ENCODE measurements at regions not wholly inside any gene's neighbourhood (a gene's known extent, or its start where the extent isn't known, plus 50 kb on each side); places are given as distances from the start of the nearest gene placed in this dataset.

- Histone ChIP-seq H3K9me3 (ENCODE audit: low read depth, low read length, poor library complexity, severe bottlenecking) (peaks cover 6% of the 10 kb centered on the region), H3K4me1 (ENCODE audit: insufficient read depth, low read length, poor library complexity, severe bottlenecking) (peaks cover 6% of the 10 kb centered on the region), H3K4me3 (ENCODE audit: low read depth, low read length, poor library complexity, severe bottlenecking) (no peak overlapping the region), H3K27ac (ENCODE audit: low read depth, low read length, poor library complexity, severe bottlenecking) (no peak overlapping the region), H3K27me3 (replicated peaks; ENCODE audit: insufficient read depth, low read depth, low read length, poor library complexity) (no peaks in the 10 kb centered on the region), H3K36me3 (ENCODE audit: insufficient read depth, low read length, poor library complexity, severe bottlenecking) (no peaks in the 10 kb centered on the region)
- DNase-seq (ENCODE audit: low spot score): no peak
- intact Hi-C loops (cut with micrococcal nuclease; ENCODE audit: unreplicated experiment): no loop called here
- no peak for TF ChIP-seq CTCF (conservative IDR thresholded peaks at IDR 0.05; ENCODE audit: low read depth, low read length)
- no peak for TF ChIP-seq EZH2 (IDR thresholded peaks at IDR 0.05; ENCODE audit: borderline replicate concordance, low read depth, low read length, poor library complexity, severe bottlenecking)
- ChIA-PET CTCF (no interaction called here), POLR2A (ENCODE audit: low non-redundant PET) (no interaction called here)
- no TSS peak for BruUV-seq (replicated peaks)
These were observed 150.4 kb upstream of the ITGA6 start for GRCh38 chr2:172276961-172277360.

- Histone ChIP-seq H3K27ac (ENCODE audit: low read depth, low read length, poor library complexity, severe bottlenecking) (no peak overlapping the region), H3K4me1 (ENCODE audit: insufficient read depth, low read length, poor library complexity, severe bottlenecking) (peaks cover 6% of the 10 kb centered on the region), H3K27me3 (replicated peaks; ENCODE audit: insufficient read depth, low read depth, low read length, poor library complexity) (no peaks in the 10 kb centered on the region), H3K9me3 (ENCODE audit: low read depth, low read length, poor library complexity, severe bottlenecking) (peaks cover 6% of the 10 kb centered on the region), H3K36me3 (ENCODE audit: insufficient read depth, low read length, poor library complexity, severe bottlenecking) (no peaks in the 10 kb centered on the region), H3K4me3 (ENCODE audit: low read depth, low read length, poor library complexity, severe bottlenecking) (no peak overlapping the region)
- DNase-seq (ENCODE audit: low spot score): peak; percentile 12
- TF ChIP-seq CTCF (conservative IDR thresholded peaks at IDR 0.05; ENCODE audit: low read depth, low read length) (no peak), EZH2 (IDR thresholded peaks at IDR 0.05; ENCODE audit: borderline replicate concordance, low read depth, low read length, poor library complexity, severe bottlenecking) (no peak)
- CTCF ChIA-PET: interaction anchor here (0.6 kb wide), 2 partner anchors 130 to 165 kb away, joined by 4 read pairs; no protein-coding TSS in a partner anchor
- BruUV-seq (replicated peaks): no TSS peak
- intact Hi-C loops (cut with micrococcal nuclease; ENCODE audit: unreplicated experiment): no loop called here
- POLR2A ChIA-PET (ENCODE audit: low non-redundant PET): no interaction called here
These were observed 148.7 kb upstream of the ITGA6 start for GRCh38 chr2:172278667-172279066.

- Histone ChIP-seq H3K27ac (ENCODE audit: low read depth, low read length, poor library complexity, severe bottlenecking) (no peak overlapping the region), H3K9me3 (ENCODE audit: low read depth, low read length, poor library complexity, severe bottlenecking) (peaks cover 6% of the 10 kb centered on the region), H3K4me3 (ENCODE audit: low read depth, low read length, poor library complexity, severe bottlenecking) (no peak overlapping the region), H3K27me3 (replicated peaks; ENCODE audit: insufficient read depth, low read depth, low read length, poor library complexity) (no peaks in the 10 kb centered on the region), H3K4me1 (ENCODE audit: insufficient read depth, low read length, poor library complexity, severe bottlenecking) (peaks cover 2% of the 10 kb centered on the region), H3K36me3 (ENCODE audit: insufficient read depth, low read length, poor library complexity, severe bottlenecking) (no peaks in the 10 kb centered on the region)
- no peak for DNase-seq (ENCODE audit: low spot score)
- BruUV-seq (replicated peaks): no TSS peak
- CTCF ChIA-PET: no interaction called here
- POLR2A ChIA-PET (ENCODE audit: low non-redundant PET): no interaction called here
- intact Hi-C loops (cut with micrococcal nuclease; ENCODE audit: unreplicated experiment): no loop called here
- TF ChIP-seq CTCF (conservative IDR thresholded peaks at IDR 0.05; ENCODE audit: low read depth, low read length): no peak
- TF ChIP-seq EZH2 (IDR thresholded peaks at IDR 0.05; ENCODE audit: borderline replicate concordance, low read depth, low read length, poor library complexity, severe bottlenecking): no peak
These were observed 148.2 kb upstream of the ITGA6 start for GRCh38 chr2:172279214-172279613.
